ENCODE measurements at regions not wholly inside any gene's neighbourhood (a gene's known extent, or its start where the extent isn't known, plus 50 kb on each side); places are given as distances from the start of the nearest gene placed in this dataset.

DNA sequence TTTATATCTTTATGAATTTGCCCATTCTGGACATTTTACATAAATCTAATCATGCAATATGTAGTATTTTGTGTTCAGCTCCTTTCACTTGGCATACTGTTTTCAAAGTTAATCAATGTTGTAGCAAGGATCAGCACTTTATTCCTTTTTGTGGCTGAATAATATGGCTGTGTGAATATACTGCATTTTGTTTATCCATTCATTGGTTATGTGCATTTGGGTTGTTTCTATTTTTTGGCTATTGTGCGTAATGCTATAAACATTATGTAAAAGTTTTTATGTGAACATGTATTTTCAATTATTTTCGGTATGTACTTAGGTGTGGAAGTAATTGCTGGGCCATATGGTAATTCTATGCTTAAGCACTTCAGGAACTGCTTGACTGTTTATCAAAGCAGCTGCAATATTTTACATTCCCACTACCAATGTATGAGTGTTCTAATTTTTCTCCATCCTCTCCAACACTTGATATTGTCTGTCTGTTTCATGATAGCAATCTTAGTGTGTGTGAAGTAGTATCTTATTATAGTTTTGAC is 101.3 kb upstream of the P2RY1 start:
- Histone ChIP-seq H3K36me3 (replicated peaks) (no peaks in the 10 kb centered on the region), H3K27me3 (replicated peaks) (no peaks in the 10 kb centered on the region), H3K27ac (no peak overlapping the region), H3K4me3 (ENCODE audit: low read depth, low read length) (no peak overlapping the region)
- in situ Hi-C loops (cut with HindIII; ENCODE audit: low pct_ligation_motif_present, low sequenced_read_pairs): no loop called here
- DNase-seq: no peak
- TF ChIP-seq, protein P1, sequence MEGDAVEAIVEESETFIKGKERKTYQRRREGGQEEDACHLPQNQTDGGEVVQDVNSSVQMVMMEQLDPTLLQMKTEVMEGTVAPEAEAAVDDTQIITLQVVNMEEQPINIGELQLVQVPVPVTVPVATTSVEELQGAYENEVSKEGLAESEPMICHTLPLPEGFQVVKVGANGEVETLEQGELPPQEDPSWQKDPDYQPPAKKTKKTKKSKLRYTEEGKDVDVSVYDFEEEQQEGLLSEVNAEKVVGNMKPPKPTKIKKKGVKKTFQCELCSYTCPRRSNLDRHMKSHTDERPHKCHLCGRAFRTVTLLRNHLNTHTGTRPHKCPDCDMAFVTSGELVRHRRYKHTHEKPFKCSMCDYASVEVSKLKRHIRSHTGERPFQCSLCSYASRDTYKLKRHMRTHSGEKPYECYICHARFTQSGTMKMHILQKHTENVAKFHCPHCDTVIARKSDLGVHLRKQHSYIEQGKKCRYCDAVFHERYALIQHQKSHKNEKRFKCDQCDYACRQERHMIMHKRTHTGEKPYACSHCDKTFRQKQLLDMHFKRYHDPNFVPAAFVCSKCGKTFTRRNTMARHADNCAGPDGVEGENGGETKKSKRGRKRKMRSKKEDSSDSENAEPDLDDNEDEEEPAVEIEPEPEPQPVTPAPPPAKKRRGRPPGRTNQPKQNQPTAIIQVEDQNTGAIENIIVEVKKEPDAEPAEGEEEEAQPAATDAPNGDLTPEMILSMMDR (IDR thresholded peaks at IDR 0.05; ENCODE audit: low read depth, low read length, missing control alignments): no peak

GRCh38 chr3:152737021-152737908 is 97.7 kb upstream of the P2RY1 start:
- Histone ChIP-seq H3K27me3 (replicated peaks) (no peaks in the 10 kb centered on the region), H3K4me3 (ENCODE audit: low read depth, low read length) (no peak overlapping the region), H3K36me3 (replicated peaks) (no peaks in the 10 kb centered on the region), H3K27ac (no peak overlapping the region)
- peak; percentile 54 for DNase-seq
- TF ChIP-seq, protein P1 (IDR thresholded peaks at IDR 0.05; ENCODE audit: low read depth, low read length, missing control alignments): no peak
- in situ Hi-C loops (cut with HindIII; ENCODE audit: low pct_ligation_motif_present, low sequenced_read_pairs): no loop called here

DNA sequence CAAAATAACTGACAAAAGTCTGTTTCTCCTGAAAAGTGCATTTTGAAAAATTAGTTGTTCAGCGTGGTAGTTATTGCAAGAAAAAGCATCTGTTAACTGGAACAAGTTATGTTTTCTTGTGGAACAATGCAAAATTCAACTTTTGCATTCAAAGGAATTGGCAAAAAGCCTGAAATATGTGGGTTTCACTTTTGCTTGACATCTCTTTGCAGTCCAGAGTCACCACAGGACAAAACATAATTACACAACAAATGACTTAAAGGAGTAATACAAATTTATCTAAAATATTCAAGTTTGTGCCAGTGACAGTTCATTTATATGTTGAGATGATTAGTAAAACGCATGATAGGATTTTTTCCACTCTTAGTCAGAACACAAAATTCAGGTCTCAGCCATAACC is 96.3 kb upstream of the P2RY1 start:
- peak; percentile 1 for DNase-seq
- TF ChIP-seq, protein P1 (IDR thresholded peaks at IDR 0.05; ENCODE audit: low read depth, low read length, missing control alignments): no peak
- in situ Hi-C loops (cut with HindIII; ENCODE audit: low pct_ligation_motif_present, low sequenced_read_pairs): no loop called here
- Histone ChIP-seq H3K27ac (no peak overlapping the region), H3K27me3 (replicated peaks) (no peaks in the 10 kb centered on the region), H3K4me3 (ENCODE audit: low read depth, low read length) (no peak overlapping the region), H3K36me3 (replicated peaks) (no peaks in the 10 kb centered on the region)

DNA sequence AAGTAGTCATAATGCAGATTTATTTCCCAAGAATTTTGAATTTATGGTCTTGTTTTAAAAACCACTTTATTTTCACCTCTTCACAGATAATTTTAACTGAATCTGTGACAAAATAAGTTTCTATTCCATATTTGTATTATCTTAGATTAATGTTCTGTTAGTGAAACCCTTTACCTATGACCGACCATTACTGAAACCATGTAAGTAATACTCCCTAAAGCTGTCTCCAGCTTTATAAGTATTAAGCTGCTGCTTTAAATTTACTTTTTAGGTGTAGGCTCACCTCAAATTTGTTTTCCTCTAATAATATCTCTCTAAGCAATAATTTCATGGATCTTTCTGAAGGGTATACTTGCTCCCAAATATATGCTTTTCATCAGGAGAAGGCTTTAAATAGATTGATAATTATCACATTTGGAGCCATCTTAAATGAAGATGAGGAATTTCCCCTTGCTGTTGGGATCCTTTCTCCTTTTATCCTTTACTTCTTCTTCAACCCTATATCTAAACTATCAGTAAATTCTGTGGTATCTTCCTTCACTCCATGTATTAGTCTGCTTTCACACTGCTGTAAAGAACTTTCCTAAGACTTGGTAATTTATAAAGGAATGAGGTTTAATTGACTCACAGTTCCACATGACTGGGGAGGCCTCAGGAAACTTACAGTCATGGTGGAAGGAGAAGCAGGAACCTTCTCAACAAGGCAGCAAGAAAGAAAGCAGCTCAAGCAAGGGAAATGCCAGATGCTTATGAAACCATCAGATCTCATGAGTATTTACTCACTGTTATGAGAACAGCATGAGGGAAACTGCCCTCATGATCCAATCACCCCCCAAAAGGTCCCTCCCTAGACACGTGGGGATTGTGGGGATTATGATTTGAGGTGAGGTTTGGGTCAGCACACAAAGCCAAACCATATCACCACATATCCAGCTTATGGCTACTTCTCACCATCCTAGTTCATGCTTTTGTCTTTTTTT is 92.3 kb upstream of the P2RY1 start:
- DNase-seq: no peak
- H3K4me3 ChIP-seq (ENCODE audit: low read depth, low read length): no peak overlapping the region
- H3K27ac ChIP-seq: no peak overlapping the region
- in situ Hi-C loops (cut with HindIII; ENCODE audit: low pct_ligation_motif_present, low sequenced_read_pairs): no loop called here
- TF ChIP-seq, protein P1 (IDR thresholded peaks at IDR 0.05; ENCODE audit: low read depth, low read length, missing control alignments): no peak
- H3K27me3 ChIP-seq (replicated peaks): no peaks in the 10 kb centered on the region
- no peaks in the 10 kb centered on the region for H3K36me3 ChIP-seq (replicated peaks)

DNA sequence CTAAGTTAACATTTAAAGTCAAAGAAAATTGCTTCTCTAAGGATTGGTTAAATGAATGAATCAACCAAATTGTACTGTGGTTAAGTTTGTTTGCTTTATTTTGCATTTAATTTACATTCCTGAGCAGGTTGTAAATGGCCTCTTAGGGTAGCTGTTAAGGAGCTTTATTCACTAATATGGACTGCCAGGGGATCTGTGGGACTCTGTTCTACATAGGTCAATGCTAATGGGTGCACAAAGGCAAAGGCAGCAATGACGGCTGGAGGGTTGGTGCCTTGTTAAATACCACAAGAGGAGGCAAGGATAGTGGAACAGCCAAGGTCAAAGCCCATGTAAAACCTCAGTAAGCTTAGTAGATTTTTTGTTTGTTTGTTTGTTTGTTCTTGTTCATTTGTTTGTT is 89.3 kb upstream of the P2RY1 start:
- TF ChIP-seq, protein P1 (IDR thresholded peaks at IDR 0.05; ENCODE audit: low read depth, low read length, missing control alignments): no peak
- Histone ChIP-seq H3K4me3 (ENCODE audit: low read depth, low read length) (no peak overlapping the region), H3K27ac (no peak overlapping the region), H3K36me3 (replicated peaks) (no peaks in the 10 kb centered on the region), H3K27me3 (replicated peaks) (no peaks in the 10 kb centered on the region)
- in situ Hi-C loops (cut with HindIII; ENCODE audit: low pct_ligation_motif_present, low sequenced_read_pairs): no loop called here
- no peak for DNase-seq

All from brain microvascular endothelial cell (primary cell).